K562 (cell line): ENCODE measurements at regions not wholly inside any gene's neighbourhood (a gene's known extent, or its start where the extent isn't known, plus 50 kb on each side); places are given as distances from the start of the nearest gene placed in this dataset.

ENCODE experiments used
- BRD4 ChIP-seq: fragments of 200-600 bp; sonication (generic); IDR thresholded peaks from 2 replicates; pipeline ENCODE4 v1.6.1; 2017; ENCODE audit warnings: inconsistent platforms
- ELF2 ChIP-seq: fragments of 250-450 bp; sonication (Bioruptor Pico); IDR thresholded peaks from 2 replicates; pipeline ENCODE4 v1.5.0; 2021; ENCODE audit warnings: mild to moderate bottlenecking
- EP400 ChIP-seq: fragments of 450-650 bp; IDR thresholded peaks from 2 replicates; pipeline ENCODE4 v1.6.1; 2017; ENCODE audit warnings: antibody characterized with exemption, mild to moderate bottlenecking, moderate library complexity
- LEF1 ChIP-seq: fragments of 450-650 bp; IDR thresholded peaks from 2 replicates; pipeline ENCODE4 v1.6.1; 2016; ENCODE audit warnings: mild to moderate bottlenecking
- NFATC3 ChIP-seq: fragments of 450-650 bp; IDR thresholded peaks from 2 replicates; pipeline ENCODE4 v1.6.1; 2017; ENCODE audit warnings: mild to moderate bottlenecking
- NR2C1 ChIP-seq, 2 experiments: fragments of 450-650 bp; IDR thresholded peaks; 2 replicates each; pipeline ENCODE4 v1.6.1; 2017; ENCODE audit warnings: mild to moderate bottlenecking in 2 of 2, antibody characterized with exemption in 1 of 2, inconsistent platforms in 1 of 2, missing compliant biosample characterization in 1 of 2, missing genetic modification characterization in 1 of 2
- PML ChIP-seq: IDR thresholded peaks from 2 replicates; pipeline ENCODE4 v1.6.1; 2012; ENCODE audit warnings: low read length, inconsistent platforms
- PRMT5 ChIP-seq: sonication (generic); formaldehyde crosslinking; IDR thresholded peaks from 2 replicates; pipeline ENCODE4 v1.5.0; 2020; ENCODE audit warnings: missing genetic modification reagents
- REST ChIP-seq, 2 experiments: fragments of 450-650 bp; formaldehyde crosslinking in 1 of 2; IDR thresholded peaks; 2 replicates each; pipeline versions ENCODE4 v1.4.0 to v1.6.1; 2014 to 2020; ENCODE audit warnings: mild to moderate bottlenecking in 2 of 2, borderline replicate concordance in 1 of 2, low read depth in 1 of 2
- TARDBP ChIP-seq: fragments of 450-650 bp; IDR thresholded peaks from 2 replicates; pipeline ENCODE4 v1.6.1; 2016
- ZNF23 ChIP-seq: fragments of 250-450 bp; sonication (Bioruptor Pico); IDR thresholded peaks from 2 replicates; pipeline ENCODE4 v1.4.0; 2020; ENCODE audit warnings: mild to moderate bottlenecking
- ZNF239 ChIP-seq: fragments of 250-450 bp; sonication (Bioruptor Pico); IDR thresholded peaks from 2 replicates; pipeline ENCODE4 v1.4.0; 2020; ENCODE audit warnings: mild to moderate bottlenecking
- ZNF316 ChIP-seq: fragments of 450-650 bp; IDR thresholded peaks from 2 replicates; pipeline ENCODE4 v1.6.1; 2016
- TF ChIP-seq, protein P1 (sequence below): fragments of 250-450 bp; sonication (Bioruptor Pico); IDR thresholded peaks from 2 replicates; pipeline ENCODE4 v1.5.0; 2020; ENCODE audit warnings: mild to moderate bottlenecking, borderline replicate concordance
- TF ChIP-seq, protein P2 (sequence below): fragments of 450-650 bp; IDR thresholded peaks from 2 replicates; pipeline ENCODE4 v1.6.1; 2016; ENCODE audit warnings: missing biosample characterization, missing genetic modification characterization
- TF ChIP-seq, protein P3 (sequence below): fragments of 450-650 bp; IDR thresholded peaks from 2 replicates; pipeline ENCODE4 v1.6.1; 2016; ENCODE audit warnings: mild to moderate bottlenecking

DNA sequence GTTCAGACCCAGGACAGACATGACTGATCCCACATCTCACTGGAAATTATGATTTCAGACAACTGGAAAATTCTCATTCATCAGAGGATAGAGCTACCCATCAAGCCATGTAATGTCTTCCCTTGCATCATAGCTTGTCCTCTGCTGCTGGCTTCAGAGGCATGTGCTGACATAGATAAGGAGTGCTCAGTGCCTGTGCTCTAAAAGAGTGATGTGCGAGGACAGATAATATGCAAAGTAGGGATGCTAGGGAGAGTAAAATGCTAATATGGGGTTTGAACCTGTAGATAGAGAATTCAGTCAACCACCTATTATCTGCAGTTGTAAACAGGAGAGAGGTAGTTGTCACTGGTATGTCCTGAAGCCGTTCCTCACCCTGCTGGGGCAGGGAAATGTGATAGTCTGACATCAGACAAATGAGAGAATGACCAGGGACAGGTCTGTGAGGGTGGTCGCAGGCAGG lies 349.7 kb upstream of the CCL2 start (continued):
- TF ChIP-seq NFATC3, result peak; percentile 95; the same call in 1 of the 2 replicates
- peak; percentile 99 for TF ChIP-seq PML
- peak; percentile 97 for TF ChIP-seq LEF1
- TF ChIP-seq NR2C1 (IDR thresholded peaks at IDR 0.05), result peak; percentile 65
- TF ChIP-seq NR2C1 (tag; IDR thresholded peaks at IDR 0.05), result peak; percentile 58; the same call in 1 of the 2 replicates
- TF ChIP-seq, protein P1, sequence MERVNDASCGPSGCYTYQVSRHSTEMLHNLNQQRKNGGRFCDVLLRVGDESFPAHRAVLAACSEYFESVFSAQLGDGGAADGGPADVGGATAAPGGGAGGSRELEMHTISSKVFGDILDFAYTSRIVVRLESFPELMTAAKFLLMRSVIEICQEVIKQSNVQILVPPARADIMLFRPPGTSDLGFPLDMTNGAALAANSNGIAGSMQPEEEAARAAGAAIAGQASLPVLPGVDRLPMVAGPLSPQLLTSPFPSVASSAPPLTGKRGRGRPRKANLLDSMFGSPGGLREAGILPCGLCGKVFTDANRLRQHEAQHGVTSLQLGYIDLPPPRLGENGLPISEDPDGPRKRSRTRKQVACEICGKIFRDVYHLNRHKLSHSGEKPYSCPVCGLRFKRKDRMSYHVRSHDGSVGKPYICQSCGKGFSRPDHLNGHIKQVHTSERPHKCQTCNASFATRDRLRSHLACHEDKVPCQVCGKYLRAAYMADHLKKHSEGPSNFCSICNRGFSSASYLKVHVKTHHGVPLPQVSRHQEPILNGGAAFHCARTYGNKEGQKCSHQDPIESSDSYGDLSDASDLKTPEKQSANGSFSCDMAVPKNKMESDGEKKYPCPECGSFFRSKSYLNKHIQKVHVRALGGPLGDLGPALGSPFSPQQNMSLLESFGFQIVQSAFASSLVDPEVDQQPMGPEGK (CRISPR knock-in tag), result no peak
- TF ChIP-seq ZNF316, result no peak; the same call in 1 of the 2 replicates
- peak; percentile 94 for TF ChIP-seq TARDBP
- TF ChIP-seq REST (IDR thresholded peaks at IDR 0.05; ENCODE audit: borderline replicate concordance), result peak; percentile 56
- TF ChIP-seq REST (CRISPR knock-in tag; IDR thresholded peaks at IDR 0.05; ENCODE audit: low read depth), result no peak
- TF ChIP-seq, protein P2, sequence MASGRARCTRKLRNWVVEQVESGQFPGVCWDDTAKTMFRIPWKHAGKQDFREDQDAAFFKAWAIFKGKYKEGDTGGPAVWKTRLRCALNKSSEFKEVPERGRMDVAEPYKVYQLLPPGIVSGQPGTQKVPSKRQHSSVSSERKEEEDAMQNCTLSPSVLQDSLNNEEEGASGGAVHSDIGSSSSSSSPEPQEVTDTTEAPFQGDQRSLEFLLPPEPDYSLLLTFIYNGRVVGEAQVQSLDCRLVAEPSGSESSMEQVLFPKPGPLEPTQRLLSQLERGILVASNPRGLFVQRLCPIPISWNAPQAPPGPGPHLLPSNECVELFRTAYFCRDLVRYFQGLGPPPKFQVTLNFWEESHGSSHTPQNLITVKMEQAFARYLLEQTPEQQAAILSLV (tag), result peak; percentile 70; the same call in 1 of the 2 replicates
- TF ChIP-seq, protein P3, sequence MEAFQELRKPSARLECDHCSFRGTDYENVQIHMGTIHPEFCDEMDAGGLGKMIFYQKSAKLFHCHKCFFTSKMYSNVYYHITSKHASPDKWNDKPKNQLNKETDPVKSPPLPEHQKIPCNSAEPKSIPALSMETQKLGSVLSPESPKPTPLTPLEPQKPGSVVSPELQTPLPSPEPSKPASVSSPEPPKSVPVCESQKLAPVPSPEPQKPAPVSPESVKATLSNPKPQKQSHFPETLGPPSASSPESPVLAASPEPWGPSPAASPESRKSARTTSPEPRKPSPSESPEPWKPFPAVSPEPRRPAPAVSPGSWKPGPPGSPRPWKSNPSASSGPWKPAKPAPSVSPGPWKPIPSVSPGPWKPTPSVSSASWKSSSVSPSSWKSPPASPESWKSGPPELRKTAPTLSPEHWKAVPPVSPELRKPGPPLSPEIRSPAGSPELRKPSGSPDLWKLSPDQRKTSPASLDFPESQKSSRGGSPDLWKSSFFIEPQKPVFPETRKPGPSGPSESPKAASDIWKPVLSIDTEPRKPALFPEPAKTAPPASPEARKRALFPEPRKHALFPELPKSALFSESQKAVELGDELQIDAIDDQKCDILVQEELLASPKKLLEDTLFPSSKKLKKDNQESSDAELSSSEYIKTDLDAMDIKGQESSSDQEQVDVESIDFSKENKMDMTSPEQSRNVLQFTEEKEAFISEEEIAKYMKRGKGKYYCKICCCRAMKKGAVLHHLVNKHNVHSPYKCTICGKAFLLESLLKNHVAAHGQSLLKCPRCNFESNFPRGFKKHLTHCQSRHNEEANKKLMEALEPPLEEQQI, result peak; percentile 95
- peak; percentile 76 for TF ChIP-seq EP400
- no peak for TF ChIP-seq ELF2
- no peak for TF ChIP-seq ZNF23 (CRISPR knock-in tag)
- TF ChIP-seq ZNF239 (CRISPR knock-in tag), result peak; percentile 78
- TF ChIP-seq BRD4, result no peak
- TF ChIP-seq PRMT5, result no peak
